HEK293T (cell line): ENCODE measurements at regions not wholly inside any gene's neighbourhood (a gene's known extent, or its start where the extent isn't known, plus 50 kb on each side); places are given as distances from the start of the nearest gene placed in this dataset.

Source experiments
- ARNT ChIP-seq: fragments of 450-650 bp; IDR thresholded peaks from 2 replicates; pipeline ENCODE4 v1.6.1; 2017; ENCODE audit warnings: mild to moderate bottlenecking
- BHLHE40 ChIP-seq: fragments of 450-650 bp; IDR thresholded peaks from 2 replicates; pipeline ENCODE4 v1.6.1; 2016; ENCODE audit warnings: mild to moderate bottlenecking, moderate library complexity, borderline replicate concordance
- FOXA1 ChIP-seq: fragments of 450-650 bp; IDR thresholded peaks from 2 replicates; pipeline ENCODE4 v1.6.1; 2016; ENCODE audit warnings: mild to moderate bottlenecking
- FOXM1 ChIP-seq: fragments of 450-650 bp; IDR thresholded peaks from 2 replicates; pipeline ENCODE4 v1.6.1; 2017; ENCODE audit warnings: mild to moderate bottlenecking, borderline replicate concordance
- L3MBTL2 ChIP-seq: fragments of 450-650 bp; conservative IDR thresholded peaks from 2 replicates; pipeline ENCODE4 v1.6.1; 2016; ENCODE audit warnings: mild to moderate bottlenecking
- NFRKB ChIP-seq: fragments of 450-650 bp; IDR thresholded peaks from 2 replicates; pipeline ENCODE4 v1.6.1; 2016; ENCODE audit warnings: mild to moderate bottlenecking, moderate library complexity
- PKNOX1 ChIP-seq: fragments of 450-650 bp; IDR thresholded peaks from 2 replicates; pipeline ENCODE4 v1.6.1; 2016
- SP1 ChIP-seq: fragments of 450-650 bp; IDR thresholded peaks from 2 replicates; pipeline ENCODE4 v1.6.1; 2017
- SUZ12 ChIP-seq: fragments of 450-650 bp; IDR thresholded peaks from 2 replicates; pipeline ENCODE4 v1.6.1; 2016; ENCODE audit warnings: mild to moderate bottlenecking
- TARDBP ChIP-seq: fragments of 450-650 bp; IDR thresholded peaks from 2 replicates; pipeline ENCODE4 v1.6.1; 2016
- ZNF384 ChIP-seq: fragments of 450-650 bp; IDR thresholded peaks from 2 replicates; pipeline ENCODE4 v1.6.1; 2016

GRCh38 chr7:68376131-68376661 is 1222.1 kb upstream of the AUTS2 start:
- TF ChIP-seq SP1 = no peak
- TF ChIP-seq FOXA1 = no peak
- TF ChIP-seq BHLHE40 = no peak
- no peak for TF ChIP-seq FOXM1
- TF ChIP-seq L3MBTL2 = no peak
- no peak for TF ChIP-seq PKNOX1
- TF ChIP-seq NFRKB = no peak
- TF ChIP-seq ARNT = no peak
- no peak for TF ChIP-seq TARDBP
- TF ChIP-seq SUZ12 = no peak
- no peak for TF ChIP-seq ZNF384
